ENCODE measurements at regions not wholly inside any gene's neighbourhood (a gene's known extent, or its start where the extent isn't known, plus 50 kb on each side); places are given as distances from the start of the nearest gene placed in this dataset.

DNA sequence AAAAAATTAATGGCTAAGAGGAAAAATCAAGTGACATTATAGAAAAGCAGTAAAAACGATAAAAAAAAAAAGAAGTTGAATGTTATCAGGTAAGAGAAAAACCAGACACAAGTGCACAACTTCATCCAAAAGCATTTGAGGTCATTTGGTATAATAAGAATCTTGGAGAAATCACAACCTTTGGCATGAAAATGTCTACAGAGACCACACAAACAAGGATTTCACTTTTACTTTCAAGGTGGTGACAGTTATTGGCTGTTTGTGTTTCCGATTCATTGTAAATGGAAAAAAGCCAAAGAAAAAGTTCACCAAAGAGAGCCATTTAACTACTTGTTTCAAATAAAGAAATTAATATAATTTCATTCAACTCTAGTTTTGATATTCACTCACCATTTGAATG lies 1193.5 kb downstream of the PCDH9 start:
- H3K9me2 ChIP-seq (replicated peaks; ENCODE audit: insufficient read depth, low read length): no peaks in the 10 kb centered on the region
- H2AFZ ChIP-seq (ENCODE audit: low read depth, low read length, severe bottlenecking): no peak overlapping the region
- H3K4me2 ChIP-seq (ENCODE audit: low read depth, low read length, poor library complexity, severe bottlenecking): no peak overlapping the region
- TF ChIP-seq EZH2phosphoT487 (conservative IDR thresholded peaks at IDR 0.05; ENCODE audit: low read length): no peak
- TF ChIP-seq, protein P1, sequence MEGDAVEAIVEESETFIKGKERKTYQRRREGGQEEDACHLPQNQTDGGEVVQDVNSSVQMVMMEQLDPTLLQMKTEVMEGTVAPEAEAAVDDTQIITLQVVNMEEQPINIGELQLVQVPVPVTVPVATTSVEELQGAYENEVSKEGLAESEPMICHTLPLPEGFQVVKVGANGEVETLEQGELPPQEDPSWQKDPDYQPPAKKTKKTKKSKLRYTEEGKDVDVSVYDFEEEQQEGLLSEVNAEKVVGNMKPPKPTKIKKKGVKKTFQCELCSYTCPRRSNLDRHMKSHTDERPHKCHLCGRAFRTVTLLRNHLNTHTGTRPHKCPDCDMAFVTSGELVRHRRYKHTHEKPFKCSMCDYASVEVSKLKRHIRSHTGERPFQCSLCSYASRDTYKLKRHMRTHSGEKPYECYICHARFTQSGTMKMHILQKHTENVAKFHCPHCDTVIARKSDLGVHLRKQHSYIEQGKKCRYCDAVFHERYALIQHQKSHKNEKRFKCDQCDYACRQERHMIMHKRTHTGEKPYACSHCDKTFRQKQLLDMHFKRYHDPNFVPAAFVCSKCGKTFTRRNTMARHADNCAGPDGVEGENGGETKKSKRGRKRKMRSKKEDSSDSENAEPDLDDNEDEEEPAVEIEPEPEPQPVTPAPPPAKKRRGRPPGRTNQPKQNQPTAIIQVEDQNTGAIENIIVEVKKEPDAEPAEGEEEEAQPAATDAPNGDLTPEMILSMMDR (IDR thresholded peaks at IDR 0.05; ENCODE audit: insufficient read depth, low read length, poor library complexity, severe bottlenecking): no peak
- no peaks in the 10 kb centered on the region for H3K9me3 ChIP-seq (ENCODE audit: insufficient read depth, low read length)
- no peak overlapping the region for H3K27ac ChIP-seq (ENCODE audit: low read depth, low read length)
- no peak overlapping the region for H3K9ac ChIP-seq (ENCODE audit: low read length)
- H3K4me3 ChIP-seq (ENCODE audit: insufficient read depth, low read length, poor library complexity, severe bottlenecking): no peak overlapping the region
- no peaks in the 10 kb centered on the region for H3K79me2 ChIP-seq (ENCODE audit: insufficient read depth, low read length)
- no peaks in the 10 kb centered on the region for H3K36me3 ChIP-seq (ENCODE audit: low read length)
- H3K27me3 ChIP-seq (ENCODE audit: low read length): no peaks in the 10 kb centered on the region
- H4K20me1 ChIP-seq (ENCODE audit: low read depth, low read length): no peaks in the 10 kb centered on the region
- H3F3A ChIP-seq (ENCODE audit: insufficient read depth): no peaks in the 10 kb centered on the region

DNA sequence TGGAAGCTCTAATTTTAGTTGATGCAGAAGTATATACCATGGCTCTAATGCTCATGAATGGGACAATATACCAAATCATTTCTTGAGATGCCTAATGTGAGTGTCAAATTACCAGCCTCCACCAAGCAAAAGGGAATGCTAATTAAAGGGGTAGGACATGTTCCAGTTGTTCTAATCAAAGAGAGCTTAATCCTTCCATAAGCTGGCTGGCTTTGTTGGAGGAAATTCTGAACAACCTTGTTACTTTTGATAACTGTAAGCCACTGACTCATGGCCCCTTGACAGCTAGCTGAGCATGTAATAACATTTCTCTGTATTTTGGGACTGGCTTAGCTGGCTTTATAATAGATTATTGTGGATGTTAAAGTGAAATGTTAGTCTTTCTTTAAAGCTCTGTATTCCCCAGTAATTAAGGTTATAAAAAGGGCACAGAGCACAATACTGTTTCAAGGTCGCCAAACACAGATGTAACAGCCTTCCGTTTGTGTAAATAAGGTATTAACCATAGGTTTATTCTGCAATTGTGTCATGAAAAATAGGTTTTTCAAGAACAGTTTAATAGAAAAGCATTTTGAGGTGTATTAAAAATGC lies 1194.0 kb downstream of the PCDH9 start:
- no peaks in the 10 kb centered on the region for H3K9me2 ChIP-seq (replicated peaks; ENCODE audit: insufficient read depth, low read length)
- no peaks in the 10 kb centered on the region for H3K9me3 ChIP-seq (ENCODE audit: insufficient read depth, low read length)
- no peak overlapping the region for H3K9ac ChIP-seq (ENCODE audit: low read length)
- no peaks in the 10 kb centered on the region for H3K27me3 ChIP-seq (ENCODE audit: low read length)
- no peaks in the 10 kb centered on the region for H3F3A ChIP-seq (ENCODE audit: insufficient read depth)
- H2AFZ ChIP-seq (ENCODE audit: low read depth, low read length, severe bottlenecking): no peak overlapping the region
- no peaks in the 10 kb centered on the region for H4K20me1 ChIP-seq (ENCODE audit: low read depth, low read length)
- H3K79me2 ChIP-seq (ENCODE audit: insufficient read depth, low read length): no peaks in the 10 kb centered on the region
- TF ChIP-seq EZH2phosphoT487 (conservative IDR thresholded peaks at IDR 0.05; ENCODE audit: low read length): no peak
- TF ChIP-seq, protein P1 (IDR thresholded peaks at IDR 0.05; ENCODE audit: insufficient read depth, low read length, poor library complexity, severe bottlenecking): no peak
- no peak overlapping the region for H3K4me3 ChIP-seq (ENCODE audit: insufficient read depth, low read length, poor library complexity, severe bottlenecking)
- H3K36me3 ChIP-seq (ENCODE audit: low read length): no peaks in the 10 kb centered on the region
- H3K4me2 ChIP-seq (ENCODE audit: low read depth, low read length, poor library complexity, severe bottlenecking): no peak overlapping the region
- H3K27ac ChIP-seq (ENCODE audit: low read depth, low read length): no peak overlapping the region

DNA sequence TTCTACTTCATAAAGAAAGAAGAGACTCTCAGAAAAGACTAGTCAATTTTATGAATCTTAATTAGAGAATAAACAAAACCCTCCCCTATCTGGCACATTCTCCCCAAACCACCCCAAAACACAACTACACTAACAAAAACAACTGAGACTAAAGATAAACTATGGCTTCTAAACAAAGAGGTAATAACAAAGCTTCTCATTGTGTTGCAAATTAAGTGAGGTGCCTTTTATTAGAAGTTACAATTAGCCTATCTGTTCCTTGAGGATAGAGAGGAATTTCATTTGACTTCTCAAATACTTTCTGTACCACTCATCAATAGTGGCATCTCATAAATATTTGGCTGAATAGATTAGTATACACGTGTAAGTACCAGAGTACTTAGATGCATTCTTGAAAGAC lies 1196.2 kb downstream of the PCDH9 start:
- no peak overlapping the region for H3K4me3 ChIP-seq (ENCODE audit: insufficient read depth, low read length, poor library complexity, severe bottlenecking)
- H4K20me1 ChIP-seq (ENCODE audit: low read depth, low read length): no peaks in the 10 kb centered on the region
- no peaks in the 10 kb centered on the region for H3K36me3 ChIP-seq (ENCODE audit: low read length)
- H3K4me2 ChIP-seq (ENCODE audit: low read depth, low read length, poor library complexity, severe bottlenecking): no peak overlapping the region
- H3K9ac ChIP-seq (ENCODE audit: low read length): no peak overlapping the region
- H2AFZ ChIP-seq (ENCODE audit: low read depth, low read length, severe bottlenecking): no peak overlapping the region
- no peak overlapping the region for H3K27ac ChIP-seq (ENCODE audit: low read depth, low read length)
- no peaks in the 10 kb centered on the region for H3K27me3 ChIP-seq (ENCODE audit: low read length)
- H3K9me3 ChIP-seq (ENCODE audit: insufficient read depth, low read length): no peaks in the 10 kb centered on the region
- TF ChIP-seq, protein P1 (IDR thresholded peaks at IDR 0.05; ENCODE audit: insufficient read depth, low read length, poor library complexity, severe bottlenecking): no peak
- no peak for TF ChIP-seq EZH2phosphoT487 (conservative IDR thresholded peaks at IDR 0.05; ENCODE audit: low read length)
- H3K79me2 ChIP-seq (ENCODE audit: insufficient read depth, low read length): no peaks in the 10 kb centered on the region
- H3F3A ChIP-seq (ENCODE audit: insufficient read depth): no peaks in the 10 kb centered on the region
- H3K9me2 ChIP-seq (replicated peaks; ENCODE audit: insufficient read depth, low read length): no peaks in the 10 kb centered on the region

All from SU-DHL-6 (cell line).